Esophagus muscularis mucosa (tissue), 3 donors: ENCODE measurements at regions not wholly inside any gene's neighbourhood (a gene's known extent, or its start where the extent isn't known, plus 50 kb on each side); places are given as distances from the start of the nearest gene placed in this dataset.

Experiments used
- POLR2A ChIP-seq: fragments of 450-650 bp; IDR thresholded peaks from one replicate; pipeline ENCODE4 v1.6.1; 2017; ENCODE audit warnings: antibody characterized with exemption, moderate library complexity, mild to moderate bottlenecking, low read depth
- POLR2AphosphoS5 ChIP-seq, 2 donors: sonication (generic); formaldehyde crosslinking; IDR thresholded peaks; one replicate each; pipeline ENCODE4 v1.6.1; 2017; ENCODE audit warnings: antibody characterized with exemption in 2 of 2
- TF ChIP-seq, protein P1 (sequence below), 3 experiments: fragments of 200-600 bp in 2 of 3; fragments of 450-650 bp in 1 of 3; sonication (generic) in 2 of 3; IDR thresholded peaks; one replicate each; pipeline ENCODE4 v1.5.1; 2017 to 2019; ENCODE audit warnings: antibody characterized with exemption in 3 of 3, mild to moderate bottlenecking in 2 of 3, moderate library complexity in 1 of 3

DNA sequence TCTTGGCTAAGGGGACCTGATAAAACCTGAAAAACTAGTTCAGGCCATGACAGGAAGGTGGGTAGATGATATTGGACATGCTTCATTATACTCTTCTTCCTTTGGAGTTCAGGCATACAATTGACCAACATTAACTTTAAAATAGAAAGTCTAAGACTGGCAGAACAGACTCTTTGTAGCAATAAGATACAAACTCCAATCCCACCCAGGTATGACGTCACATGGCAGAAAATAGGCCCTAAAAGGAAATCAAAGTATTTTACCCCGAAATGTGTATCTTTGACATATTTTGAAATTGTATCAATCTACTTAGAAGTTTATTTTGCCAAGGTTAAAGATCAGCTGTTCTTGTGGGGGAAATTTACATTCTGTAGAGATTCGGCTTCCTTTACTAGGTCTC lies 198.1 kb upstream of the LRIG3 start:
- TF ChIP-seq, protein P1, sequence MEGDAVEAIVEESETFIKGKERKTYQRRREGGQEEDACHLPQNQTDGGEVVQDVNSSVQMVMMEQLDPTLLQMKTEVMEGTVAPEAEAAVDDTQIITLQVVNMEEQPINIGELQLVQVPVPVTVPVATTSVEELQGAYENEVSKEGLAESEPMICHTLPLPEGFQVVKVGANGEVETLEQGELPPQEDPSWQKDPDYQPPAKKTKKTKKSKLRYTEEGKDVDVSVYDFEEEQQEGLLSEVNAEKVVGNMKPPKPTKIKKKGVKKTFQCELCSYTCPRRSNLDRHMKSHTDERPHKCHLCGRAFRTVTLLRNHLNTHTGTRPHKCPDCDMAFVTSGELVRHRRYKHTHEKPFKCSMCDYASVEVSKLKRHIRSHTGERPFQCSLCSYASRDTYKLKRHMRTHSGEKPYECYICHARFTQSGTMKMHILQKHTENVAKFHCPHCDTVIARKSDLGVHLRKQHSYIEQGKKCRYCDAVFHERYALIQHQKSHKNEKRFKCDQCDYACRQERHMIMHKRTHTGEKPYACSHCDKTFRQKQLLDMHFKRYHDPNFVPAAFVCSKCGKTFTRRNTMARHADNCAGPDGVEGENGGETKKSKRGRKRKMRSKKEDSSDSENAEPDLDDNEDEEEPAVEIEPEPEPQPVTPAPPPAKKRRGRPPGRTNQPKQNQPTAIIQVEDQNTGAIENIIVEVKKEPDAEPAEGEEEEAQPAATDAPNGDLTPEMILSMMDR (IDR thresholded peaks at IDR 0.05) = no peak
- TF ChIP-seq POLR2AphosphoS5 (IDR thresholded peaks at IDR 0.05) = no peak
- TF ChIP-seq POLR2A = no peak
